ENCODE measurements at regions not wholly inside any gene's neighbourhood (a gene's known extent, or its start where the extent isn't known, plus 50 kb on each side); places are given as distances from the start of the nearest gene placed in this dataset.
"Not testable (repeated sequence)": the region's sequence is repeated elsewhere in the genome, so short reads cannot be mapped to it uniquely, and the experiment has no call there.

DNA sequence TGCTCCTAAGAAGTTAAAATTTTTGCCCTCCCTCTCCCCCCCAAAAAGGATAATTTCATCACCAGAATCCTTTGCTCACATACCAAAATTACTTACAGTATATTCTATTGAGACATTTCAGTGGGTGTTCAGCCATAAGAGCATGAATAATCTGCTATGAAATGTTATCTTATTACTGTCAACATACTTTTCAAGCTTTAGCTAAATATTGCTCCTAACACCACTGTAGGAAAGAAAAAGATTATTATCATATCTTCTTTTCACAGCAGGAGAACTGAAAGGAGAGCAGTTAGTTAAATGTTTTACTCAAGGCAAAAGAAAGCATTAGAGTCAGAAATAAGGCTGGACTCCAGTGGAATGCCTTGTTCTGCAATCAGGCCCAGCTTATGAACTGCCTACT is 231.0 kb upstream of the GYPA start:
- DNase-seq (ENCODE audit: low spot score) = no peak

DNA sequence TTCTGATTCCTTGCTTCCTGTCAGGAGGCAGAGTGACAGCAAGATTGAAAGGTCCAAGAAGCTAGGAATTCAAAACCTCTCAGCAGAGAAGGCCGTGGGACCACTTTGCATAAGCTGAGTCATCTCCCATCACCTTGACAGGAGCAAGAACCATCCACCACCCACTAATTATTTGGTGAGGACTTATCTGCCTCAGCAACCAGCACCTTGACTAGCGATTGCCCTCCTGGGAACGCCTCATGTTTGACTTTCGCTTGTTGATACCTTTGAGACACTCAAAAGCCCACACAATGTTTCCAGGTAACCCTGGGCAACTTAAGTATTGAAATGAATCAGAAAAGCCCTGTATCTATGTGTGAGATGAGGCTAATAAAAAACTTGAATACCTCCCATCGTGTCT is 233.5 kb upstream of the GYPA start:
- no peak for DNase-seq (ENCODE audit: low spot score)

DNA sequence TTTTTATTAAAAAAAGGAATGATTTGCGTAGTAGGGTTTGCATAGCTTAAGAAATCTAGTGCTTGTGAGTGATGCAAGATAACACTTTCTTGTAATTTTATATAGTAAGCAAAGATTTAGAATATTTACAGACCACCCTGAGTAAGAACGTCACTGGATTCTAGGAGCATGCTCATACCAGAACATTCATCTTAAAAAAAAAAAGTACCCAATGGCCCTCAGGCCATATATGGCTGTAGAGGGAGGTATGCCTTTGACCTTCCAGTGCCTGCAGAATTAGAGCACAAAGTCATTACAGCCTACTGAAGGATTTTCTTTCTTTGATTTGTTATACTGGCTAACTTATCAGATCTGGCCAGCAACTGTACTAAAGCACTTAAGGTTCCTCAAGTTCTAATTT is 236.3 kb upstream of the GYPA start:
- no peak for DNase-seq (ENCODE audit: low spot score)

DNA sequence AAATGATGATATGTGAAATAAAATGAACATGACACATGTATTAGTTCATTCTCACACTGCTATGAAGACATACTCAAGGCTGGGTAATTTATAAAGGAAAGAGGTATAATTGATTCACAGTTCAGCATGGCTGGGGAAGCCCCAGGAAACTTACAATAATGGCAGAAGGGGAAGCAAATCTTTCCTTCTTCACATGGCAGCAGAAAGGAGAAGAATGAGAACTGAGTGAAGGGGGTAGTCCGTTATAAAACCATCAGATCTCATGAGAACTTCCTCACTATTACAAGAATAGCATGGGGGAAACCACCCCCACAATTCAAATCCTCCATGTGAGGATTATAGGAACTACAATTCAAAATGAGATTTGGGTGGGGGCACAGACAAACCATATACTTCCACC is 243.9 kb upstream of the GYPA start:
- no peak for DNase-seq (ENCODE audit: low spot score)

DNA sequence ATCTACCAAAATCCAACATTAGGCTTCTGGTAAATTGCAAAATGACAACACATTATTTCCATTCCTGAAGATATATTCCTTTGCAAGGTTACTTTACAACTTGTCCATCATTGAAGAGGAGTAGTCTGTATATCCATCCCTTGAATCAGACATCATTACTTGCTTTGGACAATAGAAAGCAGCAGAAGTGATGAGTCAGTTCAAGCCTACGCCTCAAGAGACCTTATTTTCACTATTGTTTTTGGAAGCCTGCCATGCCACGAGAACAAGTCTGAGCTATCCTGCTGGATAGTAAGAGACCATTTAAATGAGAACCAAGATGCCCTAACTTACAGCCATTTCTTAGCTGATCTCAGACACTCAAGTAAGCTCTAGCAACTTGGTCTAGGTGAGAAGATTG is 246.0 kb upstream of the HHIP start:
- no peak for DNase-seq (ENCODE audit: low spot score)

DNA sequence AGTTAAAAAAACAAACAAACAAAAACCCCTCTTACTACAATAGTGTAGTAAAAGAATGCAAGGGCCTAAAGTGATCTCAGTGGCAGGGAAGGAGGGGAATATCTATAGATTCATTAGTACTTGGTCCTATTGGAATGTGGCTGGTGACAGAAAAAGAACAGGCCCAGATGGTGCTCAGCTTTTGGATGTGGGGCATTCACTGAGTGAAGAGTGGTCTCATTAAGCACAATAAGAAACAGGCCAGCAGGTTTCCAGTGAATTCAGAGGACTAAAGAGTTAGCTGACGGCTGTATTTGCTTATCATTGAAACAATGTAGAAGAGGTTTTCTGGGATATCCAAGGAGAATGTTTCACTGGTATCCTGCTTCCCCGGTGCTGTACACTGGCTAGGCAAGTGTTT is 243.8 kb upstream of the HHIP start:
- DNase-seq (ENCODE audit: low spot score) = no peak

DNA sequence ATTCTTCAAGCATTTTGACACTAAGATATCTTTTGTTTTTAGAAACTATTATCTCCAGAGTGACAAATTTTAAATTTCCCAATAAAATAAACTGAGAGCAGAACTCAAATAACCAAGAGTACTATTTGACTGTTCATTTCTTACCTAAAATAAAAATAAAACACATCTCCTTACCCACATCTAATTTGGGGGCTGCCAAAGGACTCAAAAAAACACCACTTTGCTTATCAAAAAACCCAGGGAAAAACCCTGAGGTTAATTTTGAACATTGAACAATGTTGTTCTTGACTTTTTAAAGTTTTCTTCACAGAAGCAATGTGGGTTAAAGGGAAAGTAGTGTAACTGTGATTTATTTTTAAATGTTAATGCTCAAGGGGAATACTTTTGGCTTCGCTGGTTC is 243.0 kb upstream of the HHIP start:
- DNase-seq (ENCODE audit: low spot score) = no peak

DNA sequence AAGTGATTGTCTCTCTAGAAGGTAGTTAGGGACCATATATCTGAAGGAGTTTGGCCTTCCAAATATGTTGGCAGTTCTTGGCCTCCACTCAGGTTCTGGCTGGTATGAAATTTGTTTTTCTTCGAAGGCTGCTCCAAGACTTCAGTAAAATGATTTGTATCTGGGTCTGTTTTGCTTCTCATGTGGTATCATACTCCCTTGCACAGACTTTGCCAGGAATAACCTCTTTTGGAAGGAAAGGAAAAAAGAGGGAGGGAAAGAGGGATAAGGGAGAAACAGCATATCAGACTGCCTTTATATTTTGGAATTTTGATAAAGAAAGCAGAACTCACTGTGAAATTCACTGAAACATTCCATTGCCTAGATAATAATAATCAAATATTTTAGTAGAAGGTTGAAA is 242.1 kb upstream of the HHIP start:
- no peak for DNase-seq (ENCODE audit: low spot score)

DNA sequence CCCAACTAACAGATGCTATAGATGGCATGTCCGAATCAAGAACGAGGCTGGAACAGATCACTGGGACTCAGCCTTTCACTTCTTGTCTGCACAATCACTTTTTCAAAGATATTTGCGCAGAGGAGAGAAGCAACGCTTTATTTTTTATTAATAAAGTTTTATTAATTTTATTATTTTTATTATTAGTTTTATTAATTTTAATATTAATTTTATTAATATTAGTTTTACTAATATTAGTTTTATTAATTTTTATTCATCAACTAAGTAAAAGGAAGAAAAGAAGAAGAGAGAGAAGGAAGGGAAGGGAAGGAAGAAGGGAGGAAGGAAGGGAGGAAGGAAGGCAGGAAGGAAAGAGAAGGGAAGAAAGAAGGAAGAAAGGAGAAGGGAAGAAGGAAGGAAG is 236.4 kb upstream of the HHIP start:
- no peak for DNase-seq (ENCODE audit: low spot score)

DNA sequence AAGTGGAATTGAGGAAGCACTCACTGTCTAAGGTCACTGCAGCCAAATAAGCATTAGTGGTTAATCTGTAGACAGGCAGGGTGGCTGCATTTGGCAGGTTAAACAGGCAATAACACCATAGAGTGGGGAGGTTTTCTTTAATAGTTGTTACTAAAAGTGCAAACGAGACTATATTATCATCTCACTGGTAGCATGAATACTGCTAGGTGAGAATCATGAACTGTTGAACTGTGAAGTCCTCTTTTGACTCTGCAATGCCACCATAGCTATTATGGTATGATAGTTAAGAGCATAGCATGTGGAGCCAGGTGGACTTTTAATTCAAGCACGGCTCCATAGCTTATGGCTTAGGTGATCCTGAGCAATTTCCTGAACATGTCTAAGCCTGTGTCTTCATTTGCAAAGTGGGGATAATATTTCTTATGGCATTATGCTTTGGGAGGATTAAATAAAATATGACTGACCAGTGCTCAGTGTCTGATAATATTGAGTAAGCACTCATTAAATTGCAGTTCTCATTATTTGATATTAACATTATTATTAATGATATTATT is 235.6 kb upstream of the HHIP start:
- no peak for DNase-seq (ENCODE audit: low spot score)

DNA sequence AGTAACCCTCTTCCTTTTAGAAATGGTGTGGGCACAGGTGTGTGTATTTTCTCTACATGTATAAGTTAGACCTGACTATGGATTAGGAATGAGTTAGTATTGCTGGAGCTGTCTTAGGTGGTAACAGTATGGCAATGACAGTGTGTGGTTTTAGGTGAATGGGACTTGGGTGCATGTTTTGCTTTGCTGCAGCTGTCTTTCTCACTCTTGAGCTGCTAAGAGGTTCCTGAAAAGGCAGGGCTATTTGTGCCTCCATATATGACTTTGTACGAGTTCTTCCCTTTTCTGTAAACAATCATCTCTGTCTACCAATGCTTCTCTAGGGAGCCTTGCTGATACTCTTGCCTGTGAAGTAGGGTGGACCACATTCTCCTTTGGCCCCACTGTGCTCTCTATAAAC is 234.8 kb upstream of the HHIP start:
- no peak for DNase-seq (ENCODE audit: low spot score)

DNA sequence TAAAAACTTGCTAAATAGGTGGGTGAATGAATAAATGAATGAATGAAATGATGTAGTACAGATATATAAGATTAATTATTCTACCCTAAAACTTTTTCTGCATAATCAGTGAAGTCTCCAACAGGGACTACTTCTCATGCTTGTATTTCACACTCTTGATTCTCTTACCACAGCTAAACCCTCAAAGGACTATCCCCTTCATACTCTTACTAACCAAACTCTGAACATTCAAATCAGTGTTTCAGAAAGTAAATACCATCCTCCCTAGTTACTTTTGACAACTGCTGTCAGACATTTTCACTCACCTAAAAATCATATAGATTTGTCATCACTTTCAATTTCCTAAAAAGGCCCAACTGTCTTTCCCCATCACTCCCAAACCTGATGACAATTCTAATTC is 234.3 kb upstream of the HHIP start:
- no peak for DNase-seq (ENCODE audit: low spot score)

DNA sequence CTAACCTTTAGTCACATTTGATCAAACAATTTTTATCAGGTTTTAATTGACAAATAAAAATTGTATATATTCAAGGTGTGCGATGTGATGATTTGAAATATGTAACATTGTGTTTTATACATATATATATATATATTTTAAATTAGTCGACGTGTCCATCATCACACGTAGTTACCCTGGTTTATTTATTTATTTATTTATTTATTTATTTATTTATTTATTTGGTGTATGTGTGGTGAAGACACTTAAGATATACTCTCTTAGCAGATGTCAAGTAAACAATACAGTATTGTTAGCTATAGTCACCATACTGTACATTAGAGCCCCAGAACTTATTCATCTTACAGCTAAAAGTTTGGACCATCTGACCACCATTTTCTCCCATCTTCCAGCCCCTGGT is 224.9 kb upstream of the HHIP start:
- DNase-seq (ENCODE audit: low spot score) = no peak

DNA sequence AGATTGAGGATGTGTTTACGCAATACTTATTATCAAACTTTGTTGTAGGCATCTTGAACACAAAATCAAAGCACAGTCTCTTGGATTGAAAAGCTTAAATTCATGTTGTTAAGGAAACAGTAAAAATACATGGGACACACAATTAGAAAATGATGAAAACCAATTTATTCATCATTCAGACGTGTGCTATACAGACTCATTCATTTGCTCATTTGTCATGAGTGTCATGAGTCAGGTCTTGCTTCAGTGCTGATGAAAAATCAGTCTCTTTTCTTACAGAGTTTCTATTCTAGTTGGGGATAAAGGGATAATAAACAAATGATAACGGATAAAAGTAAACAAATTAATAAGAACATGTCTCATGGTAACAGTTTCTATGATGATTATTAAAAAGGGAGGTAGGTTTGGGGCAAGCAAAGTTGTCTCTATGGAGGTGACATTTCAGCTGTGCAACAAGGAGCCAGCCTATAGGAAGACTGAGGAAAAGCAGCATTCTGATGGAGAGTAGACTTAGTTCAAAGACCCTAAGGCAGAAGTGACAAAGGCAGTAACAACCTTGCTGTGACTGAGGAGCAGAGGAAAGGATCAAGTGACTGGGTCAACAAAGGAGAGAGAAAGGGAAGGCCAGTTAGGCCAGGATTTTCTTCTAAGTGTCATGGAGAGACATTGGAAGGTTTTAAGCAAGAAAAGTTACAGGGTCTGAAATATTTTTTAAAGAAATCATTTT is 224.0 kb upstream of the HHIP start:
- DNase-seq (ENCODE audit: low spot score) = no peak

DNA sequence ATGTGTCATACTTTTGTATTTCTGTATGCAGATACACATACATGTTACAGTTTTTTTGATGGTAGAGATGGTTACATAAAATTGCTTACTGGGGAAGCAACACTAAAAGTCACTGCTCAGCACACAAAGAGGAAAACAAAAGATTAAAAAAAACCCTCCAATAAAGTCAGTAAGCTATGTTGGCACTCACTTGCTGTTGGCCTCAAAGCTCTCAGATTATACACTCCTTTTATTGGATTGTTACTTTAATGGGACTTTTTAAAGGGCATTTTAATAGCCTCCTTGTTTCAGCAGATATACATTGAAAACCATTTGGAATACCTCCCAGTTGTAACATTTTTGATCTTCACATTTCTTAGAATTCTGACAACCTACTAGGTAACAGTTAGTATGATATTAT is 222.0 kb upstream of the HHIP start:
- no peak for DNase-seq (ENCODE audit: low spot score)

DNA sequence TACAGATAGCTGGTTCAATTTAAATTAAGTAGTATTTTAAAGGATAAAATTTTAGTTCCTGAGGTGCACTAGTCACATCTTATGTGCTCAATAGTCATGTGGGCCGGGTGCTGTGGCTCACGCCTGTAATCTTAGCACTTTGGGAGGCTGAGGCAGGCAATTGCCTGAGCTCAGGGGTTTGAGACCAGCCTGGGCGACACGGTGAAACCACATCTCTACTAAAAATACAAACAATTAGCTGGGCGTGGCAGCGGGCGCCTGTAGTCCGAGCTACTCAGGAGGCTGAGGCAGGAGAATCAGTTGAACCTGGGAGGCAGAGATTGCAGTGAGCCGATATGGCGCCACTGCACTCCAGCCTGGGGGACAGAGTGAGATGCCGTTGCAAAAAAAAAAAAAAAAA is 219.9 kb upstream of the HHIP start:
- not testable (repeated sequence) for DNase-seq (ENCODE audit: low spot score)

DNA sequence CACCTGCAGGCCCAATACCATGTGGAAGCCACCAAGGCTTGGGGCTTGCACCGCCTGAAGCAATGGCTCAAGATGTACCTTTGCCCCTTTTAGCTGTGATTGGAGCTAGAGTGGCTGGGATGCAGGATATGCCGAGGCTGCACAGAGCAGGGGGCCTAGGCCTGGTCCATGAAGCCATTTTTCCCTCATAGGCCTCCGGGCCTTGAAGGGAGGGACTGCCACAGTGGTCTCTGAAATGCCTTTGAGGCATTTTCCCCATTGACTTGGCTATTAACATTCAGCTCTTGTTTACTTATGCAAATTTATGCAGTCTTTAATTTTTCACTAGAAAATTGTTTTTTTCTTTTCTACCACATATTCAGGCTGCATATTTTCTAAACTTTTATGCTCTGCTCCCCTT is 203.2 kb upstream of the HHIP start:
- no peak for DNase-seq (ENCODE audit: low spot score)

DNA sequence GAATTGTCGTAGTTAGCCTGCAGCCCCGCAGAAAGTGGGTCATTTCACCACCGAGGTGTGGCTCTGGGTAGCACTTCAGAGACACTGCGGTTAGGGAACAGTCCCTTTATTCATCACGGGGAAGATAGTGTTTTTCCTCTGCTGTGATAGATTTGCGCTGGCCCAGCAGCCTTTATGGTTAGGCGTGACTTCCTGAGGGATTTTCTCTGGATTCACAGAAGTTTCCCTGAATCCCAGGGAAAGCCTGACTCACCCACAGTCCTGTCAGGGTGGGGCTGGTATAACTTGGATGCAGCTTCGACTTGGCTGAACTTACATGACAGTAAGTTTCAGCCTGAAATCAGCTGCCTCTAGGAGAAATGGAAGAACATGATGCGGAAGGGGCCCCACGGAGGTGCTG is 196.3 kb upstream of the HHIP start:
- no peak for DNase-seq (ENCODE audit: low spot score)

DNA sequence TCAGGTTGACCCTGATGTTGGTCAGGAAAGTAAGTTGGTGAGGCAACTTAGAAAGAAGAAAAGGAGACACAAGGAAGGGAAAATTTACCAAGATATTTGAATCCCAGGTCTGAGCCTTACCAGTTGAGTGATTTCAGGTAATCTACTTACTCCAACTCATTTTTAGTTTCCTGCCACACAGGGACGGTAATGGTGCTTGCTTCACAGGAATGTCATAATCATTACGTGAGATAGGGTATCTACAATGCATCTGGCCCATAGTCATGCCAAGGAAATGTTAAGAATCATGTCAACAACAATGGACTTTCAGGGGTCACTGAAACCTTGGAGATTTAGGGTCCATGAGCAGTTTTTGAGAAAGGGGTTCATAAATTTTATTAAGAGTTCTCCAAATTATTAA is 195.4 kb upstream of the HHIP start:
- no peak for DNase-seq (ENCODE audit: low spot score)

DNA sequence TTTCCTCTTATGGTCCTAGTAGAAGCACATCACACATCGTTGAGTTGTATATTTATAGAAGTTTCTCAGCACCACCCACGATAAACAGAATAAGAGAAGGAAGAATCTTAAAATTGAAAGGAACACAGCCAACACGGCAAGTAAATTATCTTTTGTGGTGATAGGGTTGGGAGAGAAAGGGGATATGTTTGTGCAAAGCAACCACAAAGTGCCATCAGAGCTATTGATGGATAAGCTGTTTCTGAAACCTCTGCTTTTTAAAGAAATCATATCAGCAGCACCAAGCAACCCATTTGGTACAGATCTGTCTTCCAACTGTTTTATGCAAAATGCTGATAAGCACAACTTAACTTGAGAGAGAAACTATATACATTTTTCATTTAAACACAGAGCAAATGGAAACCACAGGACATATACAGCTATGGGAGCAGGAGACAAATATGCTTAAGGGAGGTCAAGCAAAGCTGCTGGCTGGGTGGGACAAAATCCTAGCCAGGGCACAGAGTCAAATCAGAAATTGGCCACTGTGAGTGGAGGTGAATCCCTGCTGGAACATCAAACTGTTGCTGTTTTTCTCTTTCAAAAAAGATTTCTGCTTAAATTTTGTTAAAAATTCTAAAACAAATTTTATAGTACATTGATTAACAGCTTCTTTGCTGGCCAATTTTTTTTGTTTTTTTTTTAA is 194.0 kb upstream of the HHIP start:
- no peak for DNase-seq (ENCODE audit: low spot score)

DNA sequence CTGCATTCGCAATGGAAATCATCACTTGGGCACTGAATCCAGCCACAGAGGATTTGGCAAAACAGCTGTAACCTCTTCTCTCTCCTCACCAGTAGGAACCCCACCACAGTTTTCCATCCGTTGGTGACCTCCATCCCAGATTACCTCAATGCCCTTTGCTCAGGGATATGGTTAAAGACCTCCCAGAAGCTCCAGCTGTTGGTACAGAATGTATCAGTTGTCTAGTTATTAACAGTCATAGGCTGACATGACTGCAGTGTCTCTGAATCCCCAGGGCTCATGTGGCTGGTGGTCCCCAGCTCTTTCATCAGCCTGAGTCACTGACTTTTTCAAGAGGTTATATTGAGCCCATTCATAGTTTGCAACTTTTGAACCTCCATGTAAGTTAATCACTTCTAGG is 189.8 kb upstream of the HHIP start:
- DNase-seq (ENCODE audit: low spot score) = no peak

DNA sequence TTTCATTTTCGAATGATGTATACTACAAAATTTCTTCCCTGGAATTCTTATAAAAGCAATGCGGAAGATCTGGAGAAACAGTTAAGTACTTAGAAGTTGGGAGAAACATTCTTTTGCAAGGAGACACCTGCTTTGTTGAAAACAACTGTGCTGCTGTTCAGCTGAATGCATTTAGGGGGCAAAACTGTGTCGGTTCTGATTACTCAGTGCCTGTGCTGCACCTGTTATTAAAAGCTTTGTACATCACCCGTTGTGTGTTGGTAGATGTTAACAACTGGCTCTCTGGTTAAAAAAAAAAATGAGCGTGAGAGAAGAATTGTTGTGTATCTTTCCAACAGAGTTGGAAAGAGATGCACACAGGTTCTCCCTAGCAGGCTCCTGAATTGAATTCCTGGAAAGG is 184.1 kb upstream of the HHIP start:
- no peak for DNase-seq (ENCODE audit: low spot score)

DNA sequence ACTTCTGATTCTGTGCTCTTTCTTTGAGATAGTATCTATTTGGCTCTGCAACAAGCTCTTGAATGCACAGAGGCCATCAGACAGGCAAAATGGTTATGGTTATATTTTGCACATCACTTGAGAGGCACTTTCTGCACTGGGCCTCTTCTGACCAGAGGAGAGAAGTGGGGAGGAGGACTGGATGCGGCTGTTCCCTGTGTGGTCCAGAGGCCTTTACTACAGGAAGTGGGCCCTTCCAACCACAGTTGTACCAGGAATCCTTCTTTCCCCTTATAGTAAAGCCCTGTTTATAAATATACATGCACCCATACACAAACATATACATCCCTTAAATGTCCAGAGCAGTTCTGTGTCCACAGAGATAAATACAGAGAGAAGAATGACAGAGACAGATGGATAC is 182.7 kb upstream of the HHIP start:
- DNase-seq (ENCODE audit: low spot score) = no peak

DNA sequence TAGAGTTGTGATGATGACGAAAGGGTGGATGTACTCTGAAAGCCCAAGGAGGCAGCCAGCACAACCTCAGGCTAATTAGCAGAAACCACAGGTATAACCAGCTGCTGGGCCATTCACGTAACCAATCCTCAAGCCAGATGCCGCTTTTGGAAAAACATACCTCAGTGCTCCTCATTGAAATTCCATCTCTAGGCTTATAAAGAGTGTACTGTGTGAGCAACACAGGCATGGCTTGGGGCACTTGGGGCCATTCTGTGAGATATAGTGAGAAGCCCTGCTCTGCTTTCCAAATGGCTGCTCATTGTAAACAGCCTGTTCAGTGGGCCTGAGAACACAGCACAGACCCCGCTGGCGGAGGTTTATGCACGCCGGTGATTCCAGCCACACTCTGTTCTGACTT is 182.1 kb upstream of the HHIP start:
- no peak for DNase-seq (ENCODE audit: low spot score)
